GM19468 (cell line): ENCODE measurements at regions not wholly inside any gene's neighbourhood (a gene's known extent, or its start where the extent isn't known, plus 50 kb on each side); places are given as distances from the start of the nearest gene placed in this dataset.
"Not testable (repeated sequence)": the region's sequence is repeated elsewhere in the genome, so short reads cannot be mapped to it uniquely, and the experiment has no call there.

ENCODE experiments used
- ATAC-seq: cut with Tn5 transposase; IDR thresholded peaks from one replicate; pipeline ENCODE4 v1.9.1; 2021; ENCODE audit warnings: mild to moderate bottlenecking, moderate library complexity, moderate number of reproducible peaks; ENCODE audit not compliant: unreplicated experiment; ENCODE audit errors: extremely low read depth

DNA sequence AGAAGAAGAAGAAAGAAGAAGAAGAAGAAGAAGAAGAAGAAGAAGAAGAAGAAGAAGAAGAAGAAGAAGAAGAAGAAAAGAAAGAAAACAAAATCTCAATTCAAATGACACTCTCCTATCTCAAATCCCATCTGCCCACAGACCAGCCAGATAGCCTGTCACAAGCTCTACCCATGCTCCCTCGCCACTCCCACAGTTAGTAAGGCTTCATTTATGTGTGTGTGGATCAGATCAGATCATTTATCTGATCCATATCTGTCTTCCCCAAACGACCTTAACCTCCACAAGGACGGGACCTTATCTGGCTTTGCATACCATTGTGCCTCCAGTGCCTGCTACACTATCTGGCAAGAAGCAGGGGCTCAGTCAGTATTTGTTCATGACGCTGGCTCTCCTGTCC lies 81.9 kb upstream of the RREB1 start:
- ATAC-seq = no peak

- not testable (repeated sequence) for ATAC-seq
Observed at GRCh38 chr6:7028963-7029362, 78.8 kb upstream of the RREB1 start.

DNA sequence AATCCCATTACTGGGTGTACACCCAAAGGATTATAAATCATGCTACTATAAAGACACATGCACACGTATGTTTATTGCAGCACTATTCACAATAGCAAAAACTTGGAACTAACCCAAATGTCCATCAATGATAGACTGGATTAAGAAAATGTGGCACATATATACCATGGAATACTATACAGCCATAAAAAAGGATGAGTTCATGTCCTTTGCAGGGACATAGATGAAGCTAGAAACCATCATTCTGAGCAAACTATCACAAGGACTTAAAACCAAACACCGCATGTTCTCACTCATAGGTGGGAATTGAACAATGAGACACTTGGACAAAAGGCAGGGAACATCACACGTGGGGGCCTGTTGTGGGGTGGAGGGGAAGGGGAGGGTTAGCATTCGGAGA lies 76.8 kb upstream of the RREB1 start:
- not testable (repeated sequence) for ATAC-seq

- ATAC-seq = no peak
Observed at GRCh38 chr6:7033202-7033601, 74.6 kb upstream of the RREB1 start.

DNA sequence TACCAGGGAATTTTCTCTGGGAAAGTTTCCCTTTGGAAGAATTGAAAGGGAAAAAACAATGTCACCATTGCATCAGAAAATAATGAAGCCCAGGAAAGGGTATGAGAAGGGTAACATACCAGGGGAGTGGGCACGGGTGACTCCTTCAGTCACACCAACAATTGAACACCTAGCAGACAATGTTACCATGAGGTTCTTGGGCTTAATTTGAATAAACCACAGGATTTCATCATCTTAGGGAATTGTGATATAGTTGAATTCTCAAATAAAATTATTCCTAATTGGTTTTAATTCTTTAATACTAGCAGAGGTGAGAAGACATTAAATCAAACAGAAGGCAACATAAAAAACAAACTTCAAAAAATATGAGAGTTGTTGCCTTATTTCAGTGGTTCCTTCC lies 73.7 kb upstream of the RREB1 start:
- ATAC-seq = no peak

GRCh38 chr6:7035837-7036249 lies 71.9 kb upstream of the RREB1 start:
- no peak for ATAC-seq

- ATAC-seq = no peak
Observed at GRCh38 chr6:7041511-7042026, 66.2 kb upstream of the RREB1 start.

- ATAC-seq = no peak
Observed at GRCh38 chr6:7042056-7042653, 65.6 kb upstream of the RREB1 start.

- no peak for ATAC-seq
Observed at GRCh38 chr6:7042654-7043545, 64.9 kb upstream of the RREB1 start.

DNA sequence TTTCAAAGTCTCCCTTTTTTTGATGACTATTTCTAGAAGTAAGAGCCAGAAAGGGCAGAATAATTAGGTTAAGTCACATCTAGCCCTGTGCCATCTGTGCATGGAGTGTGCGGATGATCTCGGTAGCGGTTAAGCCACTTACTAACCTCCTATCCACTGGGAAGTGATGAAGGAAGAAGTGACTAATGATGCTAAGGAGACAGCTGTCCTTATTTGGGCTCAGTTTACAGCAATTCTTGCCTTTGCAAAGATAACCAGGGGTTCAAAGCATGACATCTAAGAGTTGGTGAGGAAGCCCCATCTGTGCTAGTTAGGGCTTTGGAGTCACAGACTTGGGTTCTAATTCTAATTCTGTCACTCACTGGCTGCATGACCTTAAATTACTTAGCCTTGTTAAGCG lies 62.4 kb upstream of the RREB1 start:
- no peak for ATAC-seq

GRCh38 chr6:7045746-7046145 lies 62.0 kb upstream of the RREB1 start:
- ATAC-seq = no peak

DNA sequence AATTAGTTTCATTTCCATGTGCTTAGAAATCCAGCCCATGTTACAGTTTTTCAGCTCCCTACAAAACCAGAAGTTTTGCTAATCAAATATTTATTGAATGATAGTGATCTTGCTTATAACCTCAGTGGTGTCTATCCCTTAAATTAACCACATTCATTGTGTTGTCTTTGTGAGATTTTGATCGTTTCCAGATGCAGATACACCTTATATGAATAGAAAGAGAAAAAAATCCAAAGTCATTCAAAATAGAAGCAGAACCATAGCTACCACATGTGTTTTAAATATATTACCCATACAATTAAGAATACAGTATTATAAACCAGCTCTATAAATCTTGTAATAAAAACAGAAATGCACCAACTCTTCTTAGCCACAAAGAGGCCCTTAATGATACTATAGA lies 60.6 kb upstream of the RREB1 start:
- ATAC-seq = no peak

DNA sequence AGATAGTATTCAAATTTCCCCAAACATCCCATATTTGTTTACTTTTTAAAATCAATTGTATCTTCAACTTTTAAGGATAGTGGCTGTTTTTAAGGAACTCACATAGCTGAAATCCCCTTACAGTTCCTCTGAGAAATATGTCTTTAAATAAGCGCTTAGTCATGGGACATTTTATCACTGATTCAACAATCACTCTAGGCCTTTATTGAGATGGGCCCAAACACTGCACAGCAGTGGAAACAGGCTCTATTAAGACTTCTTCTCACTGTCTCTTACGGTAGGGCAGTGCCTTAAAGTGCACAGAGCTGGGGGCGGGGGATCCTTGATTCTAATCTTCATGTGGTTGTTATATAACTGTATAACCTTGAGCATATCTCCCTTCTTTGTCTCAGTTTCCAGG lies 59.8 kb upstream of the RREB1 start:
- no peak for ATAC-seq

GRCh38 chr6:7048894-7049293 lies 58.9 kb upstream of the RREB1 start:
- ATAC-seq = no peak

DNA sequence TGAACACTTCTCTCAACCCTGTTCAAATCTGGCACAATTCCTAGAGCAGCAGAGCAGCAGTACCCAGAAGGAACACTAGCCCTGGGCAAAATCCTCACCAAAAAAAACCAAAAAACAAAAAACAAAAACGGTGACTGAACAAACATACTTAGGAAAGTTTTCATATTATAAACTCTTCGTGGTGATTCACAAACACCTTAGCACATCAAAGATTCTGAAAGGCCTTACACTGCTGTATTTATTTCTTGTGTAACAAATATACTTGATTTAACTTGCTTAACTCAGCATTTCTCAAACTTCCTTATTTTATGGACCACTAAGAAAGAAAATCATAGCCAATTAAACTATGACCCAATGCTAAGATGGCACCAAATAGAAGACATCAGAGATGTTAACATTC lies 57.8 kb upstream of the RREB1 start:
- no peak for ATAC-seq

- ATAC-seq = no peak
Observed at GRCh38 chr6:7050872-7051779, 56.6 kb upstream of the RREB1 start.

DNA sequence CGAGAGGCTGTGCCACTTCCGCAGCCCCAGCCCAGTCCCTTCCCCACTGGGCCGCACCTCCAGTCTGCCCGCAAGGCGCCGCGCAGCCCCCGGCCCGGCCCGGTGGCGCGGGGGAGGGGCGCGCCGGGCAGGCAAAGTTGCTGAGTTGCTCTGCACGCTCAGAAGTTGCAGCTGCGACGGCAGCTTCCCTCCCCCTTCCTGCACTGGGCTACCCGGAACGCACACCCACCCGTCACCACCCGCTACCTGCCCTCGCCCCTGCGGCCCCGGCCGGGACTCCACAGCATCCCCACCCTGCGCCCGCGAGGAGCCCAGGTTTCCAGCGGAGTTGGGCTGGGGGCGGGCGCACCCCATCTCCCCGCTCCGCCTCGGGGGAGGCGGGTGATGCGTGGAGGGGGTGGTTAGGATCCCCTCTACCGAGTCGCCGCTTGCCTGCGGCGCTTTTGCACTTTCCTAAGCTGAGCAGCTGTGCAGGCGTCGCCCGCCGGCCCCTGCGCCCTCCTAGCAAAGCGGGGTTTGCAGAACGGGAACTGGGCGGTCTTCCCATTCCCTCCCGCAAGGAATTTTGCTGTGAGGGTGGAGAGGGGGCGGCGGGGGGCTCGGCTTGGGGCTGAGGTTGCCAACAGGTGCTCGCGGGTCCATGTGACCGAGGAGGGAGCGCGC lies 55.9 kb upstream of the RREB1 start:
- no peak for ATAC-seq

DNA sequence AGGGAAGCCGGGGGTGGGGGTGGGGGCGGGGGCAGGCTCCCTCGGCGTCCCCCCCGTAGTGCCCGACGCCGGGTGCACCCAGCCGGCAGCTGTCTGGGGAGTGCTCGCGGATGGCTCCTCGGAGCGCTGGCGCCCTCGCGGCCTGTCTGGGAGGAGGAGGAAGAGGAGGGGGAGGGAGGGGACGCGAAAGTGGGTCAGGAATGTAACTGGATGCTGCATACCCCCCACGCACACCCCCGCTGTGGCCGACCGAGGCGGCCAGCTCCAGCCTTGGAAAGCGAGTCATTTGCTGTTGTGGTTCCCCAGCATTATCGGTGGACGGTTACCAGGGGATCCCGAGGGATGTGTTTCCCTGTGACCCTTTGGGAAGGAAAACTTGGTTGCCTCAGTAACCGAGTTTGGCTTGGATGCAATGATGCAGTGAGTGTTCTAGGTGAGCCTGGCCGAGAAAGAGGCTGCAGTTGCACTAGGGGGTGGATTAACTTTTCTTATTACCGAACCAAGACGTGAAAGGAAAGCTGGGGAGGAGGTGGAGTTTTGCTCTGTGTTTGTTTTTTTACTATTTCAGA lies 55.2 kb upstream of the RREB1 start:
- no peak for ATAC-seq

DNA sequence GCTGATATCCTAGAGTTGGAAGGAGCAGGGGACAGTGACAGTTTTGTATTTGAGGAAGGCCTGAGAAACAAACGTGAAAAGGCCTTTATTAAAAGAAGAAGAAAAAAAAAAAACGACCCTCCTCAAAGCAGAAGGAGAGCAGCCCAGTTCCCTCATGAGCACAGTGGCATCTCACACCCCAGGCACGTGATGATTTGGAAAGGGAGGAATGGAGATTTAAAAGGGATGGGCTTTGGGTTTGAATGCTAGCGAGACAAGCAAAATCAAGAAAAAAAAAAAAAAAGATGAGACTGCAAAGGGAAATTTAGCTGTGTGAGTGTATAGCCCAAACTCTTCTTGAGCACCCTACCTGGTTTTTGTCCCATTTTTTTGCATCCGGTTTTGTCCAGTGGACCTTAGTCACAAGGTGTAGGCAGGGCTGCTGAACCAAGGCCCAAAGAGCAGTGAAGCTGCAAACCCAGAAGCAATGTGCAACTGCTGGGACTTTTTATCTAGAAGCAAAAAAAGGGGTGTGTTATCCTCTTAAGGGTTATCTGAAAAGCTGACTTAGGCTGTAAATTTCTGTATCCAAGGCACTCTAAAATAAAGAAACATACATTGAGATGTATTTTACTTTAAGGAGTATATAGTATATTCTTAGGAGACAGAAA lies 54.5 kb upstream of the RREB1 start:
- ATAC-seq = no peak
